Neutrophil (primary cell): ENCODE measurements at regions not wholly inside any gene's neighbourhood (a gene's known extent, or its start where the extent isn't known, plus 50 kb on each side); places are given as distances from the start of the nearest gene placed in this dataset.

Experiments
- H3K27ac ChIP-seq: fragments of 200-600 bp; sonication (generic); 2 replicates; pipeline ENCODE4 v1.5.1; 2016; ENCODE audit warnings: mild to moderate bottlenecking, moderate library complexity
- H3K27me3 ChIP-seq: fragments of 200-600 bp; sonication (generic); 2 replicates; pipeline ENCODE4 v1.6.0; 2016; ENCODE audit warnings: mild to moderate bottlenecking
- H3K36me3 ChIP-seq: fragments of 200-600 bp; sonication (generic); 2 replicates; pipeline ENCODE4 v1.5.1; 2017
- H3K4me1 ChIP-seq, 2 experiments: fragments of 200-600 bp in 1 of 2; sonication (generic) in 1 of 2; 1 replicate in 1 of 2; 2 replicates in 1 of 2; pipeline versions ENCODE4 v1.5.1 to v1.6.1; 2013 to 2016; ENCODE audit warnings: low read depth in 1 of 2, low read length in 1 of 2, mild to moderate bottlenecking in 1 of 2, moderate library complexity in 1 of 2; ENCODE audit not compliant: control insufficient read depth in 1 of 2, insufficient read depth in 1 of 2
- H3K4me3 ChIP-seq, 2 experiments: fragments of 200-600 bp in 1 of 2; sonication (generic) in 1 of 2; 1 replicate in 1 of 2; 2 replicates in 1 of 2; pipeline ENCODE4 v1.5.1; 2013 to 2016; ENCODE audit warnings: low read depth in 1 of 2, low read length in 1 of 2, mild to moderate bottlenecking in 1 of 2, moderate library complexity in 1 of 2
- H3K9me3 ChIP-seq: fragments of 200-600 bp; sonication (generic); 2 replicates; pipeline ENCODE4 v1.5.1; 2016
- TF ChIP-seq, protein P1 (sequence below): fragments of 200-600 bp; sonication (generic); IDR thresholded peaks from 2 replicates; pipeline ENCODE4 v1.5.1; 2016; ENCODE audit warnings: antibody characterized with exemption

DNA sequence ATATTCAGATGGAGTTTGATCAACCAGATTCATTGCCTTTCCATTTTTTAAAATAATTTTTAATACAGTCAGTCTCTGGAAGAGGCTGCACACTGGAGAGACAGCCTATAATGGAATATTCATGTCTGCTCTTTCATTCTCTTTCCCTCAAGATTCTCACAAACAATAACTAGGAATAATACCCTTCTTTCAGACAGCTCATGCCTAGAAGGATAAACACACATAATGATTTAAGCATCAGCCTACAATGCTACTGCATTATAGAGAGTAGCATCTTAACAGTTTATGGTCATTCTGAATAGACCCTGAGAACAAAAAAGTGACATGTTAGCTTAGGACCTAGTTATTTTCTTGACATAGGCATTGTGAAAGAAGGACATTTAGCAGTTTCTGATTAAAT, 1692.3 kb downstream of the GRIK2 start:
- Histone ChIP-seq H3K4me1 (no peaks in the 10 kb centered on the region), H3K36me3 (no peaks in the 10 kb centered on the region), H3K27ac (no peak overlapping the region), H3K4me3 (no peak overlapping the region), H3K9me3 (no peaks in the 10 kb centered on the region), H3K27me3 (no peaks in the 10 kb centered on the region)
- TF ChIP-seq, protein P1, sequence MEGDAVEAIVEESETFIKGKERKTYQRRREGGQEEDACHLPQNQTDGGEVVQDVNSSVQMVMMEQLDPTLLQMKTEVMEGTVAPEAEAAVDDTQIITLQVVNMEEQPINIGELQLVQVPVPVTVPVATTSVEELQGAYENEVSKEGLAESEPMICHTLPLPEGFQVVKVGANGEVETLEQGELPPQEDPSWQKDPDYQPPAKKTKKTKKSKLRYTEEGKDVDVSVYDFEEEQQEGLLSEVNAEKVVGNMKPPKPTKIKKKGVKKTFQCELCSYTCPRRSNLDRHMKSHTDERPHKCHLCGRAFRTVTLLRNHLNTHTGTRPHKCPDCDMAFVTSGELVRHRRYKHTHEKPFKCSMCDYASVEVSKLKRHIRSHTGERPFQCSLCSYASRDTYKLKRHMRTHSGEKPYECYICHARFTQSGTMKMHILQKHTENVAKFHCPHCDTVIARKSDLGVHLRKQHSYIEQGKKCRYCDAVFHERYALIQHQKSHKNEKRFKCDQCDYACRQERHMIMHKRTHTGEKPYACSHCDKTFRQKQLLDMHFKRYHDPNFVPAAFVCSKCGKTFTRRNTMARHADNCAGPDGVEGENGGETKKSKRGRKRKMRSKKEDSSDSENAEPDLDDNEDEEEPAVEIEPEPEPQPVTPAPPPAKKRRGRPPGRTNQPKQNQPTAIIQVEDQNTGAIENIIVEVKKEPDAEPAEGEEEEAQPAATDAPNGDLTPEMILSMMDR = no peak

- TF ChIP-seq, protein P1 = no peak
- no peaks in the 10 kb centered on the region for H3K9me3 ChIP-seq
- no peak overlapping the region for H3K27ac ChIP-seq
- H3K36me3 ChIP-seq = no peaks in the 10 kb centered on the region
- no peaks in the 10 kb centered on the region for H3K4me1 ChIP-seq
- H3K4me3 ChIP-seq = no peak overlapping the region
- H3K27me3 ChIP-seq = no peaks in the 10 kb centered on the region
Measured at GRCh38 chr6:103081876-103082630, 1688.5 kb downstream of the GRIK2 start.

- Histone ChIP-seq H3K4me1 (no peaks in the 10 kb centered on the region), H3K27ac (no peak overlapping the region), H3K9me3 (no peaks in the 10 kb centered on the region), H3K36me3 (no peaks in the 10 kb centered on the region), H3K4me3 (no peak overlapping the region), H3K27me3 (no peaks in the 10 kb centered on the region)
- TF ChIP-seq, protein P1 = no peak
Measured at GRCh38 chr6:103081126-103081525, 1687.6 kb downstream of the GRIK2 start.

GRCh38 chr6:103080497-103080896, 1687.0 kb downstream of the GRIK2 start:
- no peak overlapping the region for H3K27ac ChIP-seq
- H3K9me3 ChIP-seq = no peaks in the 10 kb centered on the region
- H3K4me3 ChIP-seq = no peak overlapping the region
- TF ChIP-seq, protein P1 = no peak
- no peaks in the 10 kb centered on the region for H3K27me3 ChIP-seq
- no peaks in the 10 kb centered on the region for H3K36me3 ChIP-seq
- no peaks in the 10 kb centered on the region for H3K4me1 ChIP-seq

DNA sequence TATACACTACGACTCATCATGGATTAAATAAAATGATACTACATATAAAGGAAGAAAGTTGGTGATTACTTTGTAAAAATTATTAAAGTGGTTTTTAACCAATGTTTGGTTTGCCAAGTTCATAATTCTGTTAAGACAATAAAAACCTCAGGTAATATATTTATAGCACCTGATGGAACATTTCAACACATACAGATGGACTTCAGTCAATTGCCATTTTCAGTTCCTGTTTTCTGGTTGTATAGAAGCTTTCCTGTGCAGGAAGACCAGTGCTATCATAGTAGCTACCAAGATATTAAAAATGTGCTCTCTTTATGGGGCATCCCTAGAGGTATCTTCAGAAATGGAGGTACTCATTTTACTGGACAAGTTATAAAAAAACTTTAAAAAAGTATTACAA, 1686.4 kb downstream of the GRIK2 start:
- no peak overlapping the region for H3K4me3 ChIP-seq
- H3K9me3 ChIP-seq = no peaks in the 10 kb centered on the region
- H3K27ac ChIP-seq = no peak overlapping the region
- H3K4me1 ChIP-seq = no peaks in the 10 kb centered on the region
- TF ChIP-seq, protein P1 = no peak
- H3K36me3 ChIP-seq = no peaks in the 10 kb centered on the region
- H3K27me3 ChIP-seq = no peaks in the 10 kb centered on the region
